ENCODE measurements at regions not wholly inside any gene's neighbourhood (a gene's known extent, or its start where the extent isn't known, plus 50 kb on each side); places are given as distances from the start of the nearest gene placed in this dataset.

DNA sequence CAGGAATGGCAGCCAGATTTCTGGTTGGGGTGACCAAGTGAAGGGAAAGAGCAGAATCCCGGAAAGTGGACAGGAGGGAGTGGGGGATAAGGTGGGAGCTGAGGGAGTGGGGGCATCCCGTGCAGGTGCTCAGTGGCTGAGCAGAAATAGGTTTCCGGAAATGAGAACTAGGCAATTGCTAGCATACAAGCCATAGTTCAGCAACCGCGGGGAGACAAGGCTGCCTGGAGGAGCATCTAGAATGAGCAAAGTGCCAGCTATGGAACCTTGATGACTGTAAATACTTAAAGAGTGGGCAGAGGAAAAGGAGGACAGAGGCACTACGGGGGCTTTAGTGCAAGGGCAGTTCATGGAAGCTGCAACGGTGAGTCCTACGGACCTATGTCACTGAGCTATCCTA is 220.2 kb downstream of the BCL11A start:
- H3K27me3 ChIP-seq: no peaks in the 10 kb centered on the region
- no peak for TF ChIP-seq POLR2A (IDR thresholded peaks at IDR 0.05)
- TF ChIP-seq, protein P1, sequence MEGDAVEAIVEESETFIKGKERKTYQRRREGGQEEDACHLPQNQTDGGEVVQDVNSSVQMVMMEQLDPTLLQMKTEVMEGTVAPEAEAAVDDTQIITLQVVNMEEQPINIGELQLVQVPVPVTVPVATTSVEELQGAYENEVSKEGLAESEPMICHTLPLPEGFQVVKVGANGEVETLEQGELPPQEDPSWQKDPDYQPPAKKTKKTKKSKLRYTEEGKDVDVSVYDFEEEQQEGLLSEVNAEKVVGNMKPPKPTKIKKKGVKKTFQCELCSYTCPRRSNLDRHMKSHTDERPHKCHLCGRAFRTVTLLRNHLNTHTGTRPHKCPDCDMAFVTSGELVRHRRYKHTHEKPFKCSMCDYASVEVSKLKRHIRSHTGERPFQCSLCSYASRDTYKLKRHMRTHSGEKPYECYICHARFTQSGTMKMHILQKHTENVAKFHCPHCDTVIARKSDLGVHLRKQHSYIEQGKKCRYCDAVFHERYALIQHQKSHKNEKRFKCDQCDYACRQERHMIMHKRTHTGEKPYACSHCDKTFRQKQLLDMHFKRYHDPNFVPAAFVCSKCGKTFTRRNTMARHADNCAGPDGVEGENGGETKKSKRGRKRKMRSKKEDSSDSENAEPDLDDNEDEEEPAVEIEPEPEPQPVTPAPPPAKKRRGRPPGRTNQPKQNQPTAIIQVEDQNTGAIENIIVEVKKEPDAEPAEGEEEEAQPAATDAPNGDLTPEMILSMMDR (IDR thresholded peaks at IDR 0.05): no peak
- H3K4me1 ChIP-seq: no peaks in the 10 kb centered on the region
- no peak for DNase-seq
- no peaks in the 10 kb centered on the region for H3K36me3 ChIP-seq
- H3K9me3 ChIP-seq: no peaks in the 10 kb centered on the region
- H3K4me3 ChIP-seq: no peak overlapping the region
- H3K27ac ChIP-seq: no peak overlapping the region

DNA sequence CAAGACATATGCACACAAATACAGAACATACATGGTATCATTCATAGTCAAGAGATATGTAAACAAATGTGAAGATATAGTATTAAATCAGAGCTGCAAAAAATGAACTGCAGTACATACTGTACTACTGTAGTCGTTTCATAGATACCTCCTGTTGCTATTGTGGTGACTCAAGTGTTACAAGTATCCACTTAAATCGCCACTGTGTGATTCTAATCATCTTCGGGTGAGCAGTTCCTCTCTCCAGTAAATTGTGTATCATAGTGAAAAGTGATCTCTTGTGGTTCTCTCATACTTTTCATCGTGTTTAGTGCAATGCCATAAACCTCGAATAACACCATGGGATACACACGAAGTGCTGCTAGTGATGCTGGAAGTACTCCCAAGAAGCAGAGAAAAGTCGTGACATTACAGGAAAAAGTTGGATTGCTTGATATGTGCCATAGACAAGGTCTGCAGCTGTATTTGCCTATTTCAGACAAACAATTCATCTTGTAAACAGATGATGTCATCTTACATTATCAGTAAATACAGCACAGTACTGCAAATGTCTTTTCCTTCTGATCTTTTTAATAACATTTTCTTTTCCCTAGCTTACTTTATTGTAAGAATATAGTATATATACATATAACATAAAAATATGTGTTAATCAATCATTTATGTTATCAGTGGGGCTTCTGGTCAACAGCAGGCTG is 222.2 kb downstream of the BCL11A start:
- Histone ChIP-seq H3K27ac (no peak overlapping the region), H3K4me1 (no peaks in the 10 kb centered on the region), H3K36me3 (no peaks in the 10 kb centered on the region), H3K4me3 (no peak overlapping the region), H3K27me3 (no peaks in the 10 kb centered on the region), H3K9me3 (no peaks in the 10 kb centered on the region)
- TF ChIP-seq, protein P1 (IDR thresholded peaks at IDR 0.05): no peak
- no peak for TF ChIP-seq POLR2A (IDR thresholded peaks at IDR 0.05)
- DNase-seq: no peak

DNA sequence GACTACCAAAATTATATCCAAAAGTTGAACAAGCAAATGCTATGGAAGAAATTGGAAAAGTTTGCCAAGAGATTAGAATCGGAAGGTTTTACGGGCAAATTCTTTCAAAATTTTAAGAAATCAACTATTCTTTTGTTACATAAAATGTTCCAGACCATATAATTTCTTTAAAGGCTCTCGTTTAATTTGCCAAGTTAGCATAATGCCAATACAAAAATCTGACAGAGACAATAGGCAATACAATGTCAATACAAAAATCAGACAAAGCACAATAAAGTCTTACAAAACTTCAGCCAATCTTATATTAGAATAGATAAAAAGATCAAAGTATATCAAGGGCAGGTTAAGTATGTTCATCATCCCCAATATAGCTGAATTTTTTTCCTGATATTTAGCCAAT is 224.2 kb downstream of the BCL11A start:
- no peak for DNase-seq
- Histone ChIP-seq H3K4me3 (no peak overlapping the region), H3K4me1 (no peaks in the 10 kb centered on the region), H3K36me3 (no peaks in the 10 kb centered on the region), H3K27me3 (no peaks in the 10 kb centered on the region), H3K9me3 (no peaks in the 10 kb centered on the region), H3K27ac (no peak overlapping the region)
- TF ChIP-seq POLR2A (IDR thresholded peaks at IDR 0.05): no peak
- TF ChIP-seq, protein P1 (IDR thresholded peaks at IDR 0.05): no peak

DNA sequence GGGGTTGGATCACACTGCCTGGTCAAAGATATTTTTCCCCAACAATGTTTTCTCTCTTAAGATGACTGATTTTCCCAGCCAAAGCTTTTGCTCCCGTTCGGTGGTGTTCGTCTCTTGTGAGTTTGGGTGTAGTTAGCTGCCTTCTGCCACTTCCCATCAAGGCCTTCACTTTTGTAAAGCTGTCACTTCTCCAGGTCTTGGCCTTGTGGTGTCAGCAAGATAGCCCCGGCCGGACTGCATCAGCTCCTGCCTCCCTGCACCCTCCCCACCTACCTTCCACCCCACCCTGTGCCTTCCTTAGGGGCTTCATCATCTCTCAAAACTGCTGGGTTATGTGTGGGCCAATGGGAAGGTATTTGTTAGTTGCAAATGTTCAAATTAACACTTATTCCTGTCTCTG is 228.9 kb downstream of the BCL11A start:
- no peak overlapping the region for H3K4me3 ChIP-seq
- H3K27me3 ChIP-seq: no peaks in the 10 kb centered on the region
- no peak for TF ChIP-seq POLR2A (IDR thresholded peaks at IDR 0.05)
- TF ChIP-seq, protein P1 (IDR thresholded peaks at IDR 0.05): no peak
- H3K4me1 ChIP-seq: no peaks in the 10 kb centered on the region
- H3K9me3 ChIP-seq: no peaks in the 10 kb centered on the region
- no peaks in the 10 kb centered on the region for H3K36me3 ChIP-seq
- H3K27ac ChIP-seq: no peak overlapping the region
- DNase-seq: no peak

DNA sequence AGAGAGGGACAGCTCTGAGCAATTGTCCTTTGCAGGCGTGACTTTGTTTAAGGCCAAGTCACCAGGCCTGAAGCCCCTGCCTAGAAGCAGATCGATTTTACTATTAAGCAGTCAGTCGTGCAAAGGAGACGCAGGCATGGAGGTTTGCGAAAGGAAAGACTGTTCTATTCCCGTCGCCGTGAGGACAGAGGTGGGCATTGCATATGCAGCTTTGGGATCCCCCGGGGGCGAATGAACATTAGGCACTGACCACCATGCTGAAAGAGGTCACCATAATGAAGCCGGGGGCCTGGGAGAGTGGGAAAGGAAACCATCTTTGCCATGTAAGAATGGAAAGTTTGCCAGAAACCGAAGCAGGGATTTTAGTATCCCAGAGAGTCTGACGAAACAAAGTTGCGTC is 231.6 kb downstream of the BCL11A start:
- no peaks in the 10 kb centered on the region for H3K36me3 ChIP-seq
- H3K27me3 ChIP-seq: no peaks in the 10 kb centered on the region
- TF ChIP-seq POLR2A (IDR thresholded peaks at IDR 0.05): no peak
- TF ChIP-seq, protein P1 (IDR thresholded peaks at IDR 0.05): no peak
- no peaks in the 10 kb centered on the region for H3K9me3 ChIP-seq
- DNase-seq: no peak
- peaks cover 0 to 6% (median 0%) of the 10 kb centered on the region in 4 donors for H3K4me1 ChIP-seq
- H3K27ac ChIP-seq: no peak overlapping the region
- no peak overlapping the region for H3K4me3 ChIP-seq

DNA sequence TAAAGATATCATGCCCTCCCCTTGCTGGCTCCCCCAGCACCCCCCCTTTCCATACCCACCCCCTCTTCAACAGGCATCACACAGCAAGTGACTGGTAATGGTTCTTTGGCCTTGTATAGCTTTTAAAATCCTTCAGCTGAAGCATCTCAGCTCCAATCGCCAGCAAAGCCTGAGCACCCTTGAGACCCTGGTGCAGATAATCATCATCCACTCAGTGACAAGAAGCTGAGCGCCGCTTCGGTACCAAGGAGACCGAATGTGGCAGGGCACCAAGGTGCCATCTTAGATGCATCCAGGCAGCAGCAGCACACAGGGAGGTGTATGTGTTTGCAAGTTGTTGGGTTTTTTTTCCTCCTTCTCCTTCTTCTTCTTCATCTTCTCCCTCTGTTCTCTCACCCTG is 232.7 kb downstream of the BCL11A start:
- Histone ChIP-seq H3K27ac (no peak overlapping the region), H3K27me3 (no peaks in the 10 kb centered on the region), H3K9me3 (no peaks in the 10 kb centered on the region), H3K4me1 (peaks cover 0 to 8% (median 4%) of the 10 kb centered on the region in 4 donors), H3K4me3 (no peak overlapping the region), H3K36me3 (no peaks in the 10 kb centered on the region)
- no peak for DNase-seq
- TF ChIP-seq, protein P1 (IDR thresholded peaks at IDR 0.05): no peak
- no peak for TF ChIP-seq POLR2A (IDR thresholded peaks at IDR 0.05)

All from Peyer's patch (tissue), 4 donors.